22Rv1 (cell line): ENCODE measurements at regions not wholly inside any gene's neighbourhood (a gene's known extent, or its start where the extent isn't known, plus 50 kb on each side); places are given as distances from the start of the nearest gene placed in this dataset.

Experiments
- CTCF ChIP-seq: fragments of 450-650 bp; IDR thresholded peaks from 2 replicates; pipeline ENCODE4 v1.5.1; 2017; ENCODE audit warnings: mild to moderate bottlenecking
- ZFX ChIP-seq: fragments of 450-650 bp; IDR thresholded peaks from 2 replicates; pipeline ENCODE4 v1.6.1; 2017; ENCODE audit warnings: antibody characterized with exemption, borderline replicate concordance

GRCh38 chr13:58869566-58869965 lies 1238.0 kb downstream of the PCDH17 start:
- TF ChIP-seq CTCF (no peak), ZFX (no peak)
